Fibroblast of lung (primary cell): ENCODE measurements at regions not wholly inside any gene's neighbourhood (a gene's known extent, or its start where the extent isn't known, plus 50 kb on each side); places are given as distances from the start of the nearest gene placed in this dataset.
A peak's percentile ranks its signal among the peaks of the same experiment; 100 is the strongest.

Experiments used
- DNase-seq, 2 donors: peaks; one replicate each; pipeline versions ENCODE4 v3.0.0 to v3.0.0-alpha.2; 2010; ENCODE audit warnings: low read depth in 2 of 2
- H2AFZ ChIP-seq: 2 replicates; pipeline ENCODE4 v1.5.1; 2012; ENCODE audit warnings: low read length, control low read depth, inconsistent platforms
- H3K27ac ChIP-seq: 2 replicates; pipeline ENCODE4 v1.5.1; 2011; ENCODE audit warnings: low read length, control low read depth; ENCODE audit not compliant: insufficient read depth
- H3K27me3 ChIP-seq: 2 replicates; pipeline ENCODE4 v1.5.1; 2011; ENCODE audit warnings: mild to moderate bottlenecking, low read length; ENCODE audit not compliant: control insufficient read depth, insufficient read depth
- H3K36me3 ChIP-seq: 2 replicates; pipeline ENCODE4 v1.5.1; 2011; ENCODE audit warnings: low read length; ENCODE audit not compliant: control insufficient read depth, insufficient read depth
- H3K4me1 ChIP-seq: 2 replicates; pipeline ENCODE4 v1.5.1; 2011; ENCODE audit warnings: low read length; ENCODE audit not compliant: control insufficient read depth, insufficient read depth; ENCODE audit errors: extremely low read depth
- H3K4me2 ChIP-seq: 2 replicates; pipeline ENCODE4 v1.5.1; 2011; ENCODE audit warnings: low read length, control low read depth; ENCODE audit not compliant: insufficient read depth; ENCODE audit errors: extremely low read depth
- H3K4me3 ChIP-seq, 4 experiments: fragments of 200-600 bp in 1 of 4; sonication (generic) in 1 of 4; replicated peaks in 1 of 4; 2 replicates each; pipeline ENCODE4 v1.5.1; 2011 to 2016; ENCODE audit warnings: low read length in 4 of 4, low read depth in 3 of 4, mild to moderate bottlenecking in 3 of 4, control low read depth in 2 of 4, inconsistent platforms in 1 of 4, mixed read lengths in 1 of 4; ENCODE audit not compliant: insufficient read depth in 1 of 4; ENCODE audit errors: control extremely low read depth in 1 of 4
- H3K79me2 ChIP-seq: 2 replicates; pipeline ENCODE4 v1.5.1; 2012; ENCODE audit warnings: mild to moderate bottlenecking, low read length, inconsistent platforms; ENCODE audit not compliant: control insufficient read depth, insufficient read depth
- H3K9ac ChIP-seq: 2 replicates; pipeline ENCODE4 v1.5.1; 2011; ENCODE audit warnings: mild to moderate bottlenecking, low read length, control low read depth; ENCODE audit not compliant: insufficient read depth
- H3K9me3 ChIP-seq: 2 replicates; pipeline ENCODE4 v1.5.1; 2012; ENCODE audit warnings: low read depth, low read length; ENCODE audit not compliant: control insufficient read depth, insufficient read depth
- H4K20me1 ChIP-seq: 2 replicates; pipeline ENCODE4 v1.5.1; 2011; ENCODE audit warnings: low read length; ENCODE audit not compliant: control insufficient read depth, insufficient read depth; ENCODE audit errors: extremely low read depth
- EZH2 ChIP-seq: IDR thresholded peaks from 2 replicates; pipeline ENCODE4 v1.5.1; 2012; ENCODE audit warnings: low read length, control low read depth, mild to moderate bottlenecking; ENCODE audit errors: missing control alignments
- TF ChIP-seq, protein P1 (sequence below), 2 donors: IDR thresholded peaks in 1 of 2; conservative IDR thresholded peaks in 1 of 2; 1 replicate in 1 of 2; 2 replicates in 1 of 2; pipeline ENCODE4 v1.5.1; 2011 to 2012; ENCODE audit warnings: low read length in 2 of 2, control low read depth in 1 of 2, inconsistent platforms in 1 of 2, low read depth in 1 of 2, mild to moderate bottlenecking in 1 of 2

DNA sequence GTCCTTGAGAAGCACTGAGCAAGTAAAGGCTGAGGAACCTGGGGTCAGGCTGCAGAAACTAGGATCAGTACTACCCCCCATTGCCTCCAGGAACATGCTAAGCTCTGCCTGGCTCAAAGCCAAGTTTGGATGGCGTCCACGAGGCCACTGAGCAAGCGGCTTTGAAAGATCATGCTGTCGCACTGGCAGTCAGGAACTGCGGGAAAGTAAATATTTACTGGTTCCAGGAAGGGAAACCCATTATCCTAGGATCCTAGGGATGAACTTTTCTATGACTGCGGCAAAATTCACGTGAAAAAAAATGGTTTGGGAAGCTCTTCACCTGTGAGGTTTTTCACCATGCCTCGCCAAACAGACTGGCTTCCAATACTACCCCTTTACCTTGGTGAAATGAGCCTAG, 75.3 kb upstream of the PJA2 start:
- TF ChIP-seq EZH2 = no peak
- TF ChIP-seq, protein P1, sequence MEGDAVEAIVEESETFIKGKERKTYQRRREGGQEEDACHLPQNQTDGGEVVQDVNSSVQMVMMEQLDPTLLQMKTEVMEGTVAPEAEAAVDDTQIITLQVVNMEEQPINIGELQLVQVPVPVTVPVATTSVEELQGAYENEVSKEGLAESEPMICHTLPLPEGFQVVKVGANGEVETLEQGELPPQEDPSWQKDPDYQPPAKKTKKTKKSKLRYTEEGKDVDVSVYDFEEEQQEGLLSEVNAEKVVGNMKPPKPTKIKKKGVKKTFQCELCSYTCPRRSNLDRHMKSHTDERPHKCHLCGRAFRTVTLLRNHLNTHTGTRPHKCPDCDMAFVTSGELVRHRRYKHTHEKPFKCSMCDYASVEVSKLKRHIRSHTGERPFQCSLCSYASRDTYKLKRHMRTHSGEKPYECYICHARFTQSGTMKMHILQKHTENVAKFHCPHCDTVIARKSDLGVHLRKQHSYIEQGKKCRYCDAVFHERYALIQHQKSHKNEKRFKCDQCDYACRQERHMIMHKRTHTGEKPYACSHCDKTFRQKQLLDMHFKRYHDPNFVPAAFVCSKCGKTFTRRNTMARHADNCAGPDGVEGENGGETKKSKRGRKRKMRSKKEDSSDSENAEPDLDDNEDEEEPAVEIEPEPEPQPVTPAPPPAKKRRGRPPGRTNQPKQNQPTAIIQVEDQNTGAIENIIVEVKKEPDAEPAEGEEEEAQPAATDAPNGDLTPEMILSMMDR (conservative IDR thresholded peaks at IDR 0.05 in 1 of 2, IDR thresholded peaks at IDR 0.05 in 1 of 2; ENCODE audit: low read depth in 1 of 2, low read length in 2 of 2) = no peak
- Histone ChIP-seq H3K79me2 (no peaks in the 10 kb centered on the region), H3K36me3 (no peaks in the 10 kb centered on the region), H3K9ac (no peak overlapping the region), H3K27ac (no peak overlapping the region), H3K4me1 (peaks cover 2% of the 10 kb centered on the region), H2AFZ (no peak overlapping the region), H3K4me3 (no peak overlapping the region), H3K4me2 (no peak overlapping the region), H3K9me3 (no peaks in the 10 kb centered on the region), H3K27me3 (no peaks in the 10 kb centered on the region), H4K20me1 (no peaks in the 10 kb centered on the region)
- peak; percentile 9 to 66 for DNase-seq

DNA sequence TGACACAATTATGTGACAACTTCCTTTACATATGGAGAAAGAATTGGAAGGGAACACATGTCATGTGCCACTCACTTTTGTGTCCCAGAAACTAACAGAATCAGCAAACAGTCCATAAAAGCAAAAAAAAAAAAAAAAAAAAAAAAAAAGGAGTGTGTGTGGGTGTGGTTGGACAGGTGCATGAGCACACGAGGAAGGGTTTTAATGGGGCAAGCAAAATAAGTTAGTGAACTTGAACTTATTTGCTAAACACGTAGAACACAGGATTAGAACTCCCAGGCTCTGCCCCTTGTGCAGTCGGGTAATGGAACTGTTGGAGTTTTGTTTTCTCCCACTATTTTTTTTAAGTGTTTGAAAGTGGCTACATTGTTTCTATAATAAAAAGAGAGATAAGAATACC, 74.8 kb upstream of the PJA2 start:
- no peak overlapping the region for H3K4me3 ChIP-seq
- no peaks in the 10 kb centered on the region for H3K27me3 ChIP-seq

DNA sequence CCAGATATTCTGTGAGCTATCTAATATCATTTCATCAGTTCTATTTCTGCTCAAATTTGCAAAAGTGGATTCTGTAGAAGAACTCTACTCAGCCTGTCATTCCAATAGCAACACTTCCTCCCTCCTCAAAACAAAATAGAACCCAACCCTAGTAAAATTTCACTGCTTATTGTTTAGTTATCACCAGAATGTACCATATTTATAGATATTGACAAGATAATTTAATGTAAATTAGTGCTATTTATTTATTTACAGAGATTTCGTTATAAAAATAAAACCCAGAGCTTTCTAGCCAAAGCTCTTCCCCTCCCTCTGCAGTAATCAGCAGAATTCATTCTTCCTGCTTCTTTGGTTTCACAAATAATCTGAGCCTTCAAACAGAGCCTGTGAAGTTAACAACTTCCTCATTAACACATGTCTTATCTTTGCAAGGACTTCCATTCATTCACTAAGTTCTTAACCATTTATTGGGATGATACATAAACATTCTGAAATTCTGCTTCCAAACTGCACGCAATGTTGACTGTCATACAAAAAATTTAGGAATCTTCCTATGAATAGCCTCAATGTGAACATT, 73.7 kb upstream of the PJA2 start:
- no peak overlapping the region for H3K27ac ChIP-seq
- H3K4me1 ChIP-seq = peaks cover 2% of the 10 kb centered on the region
- TF ChIP-seq, protein P1 (conservative IDR thresholded peaks at IDR 0.05 in 1 of 2, IDR thresholded peaks at IDR 0.05 in 1 of 2; ENCODE audit: low read depth in 1 of 2, low read length in 2 of 2) = no peak
- no peak for TF ChIP-seq EZH2
- no peaks in the 10 kb centered on the region for H4K20me1 ChIP-seq
- DNase-seq = no peak
- no peaks in the 10 kb centered on the region for H3K27me3 ChIP-seq
- no peaks in the 10 kb centered on the region for H3K9me3 ChIP-seq
- no peak overlapping the region for H3K9ac ChIP-seq
- no peak overlapping the region for H3K4me2 ChIP-seq
- H3K36me3 ChIP-seq = no peaks in the 10 kb centered on the region
- H2AFZ ChIP-seq = no peak overlapping the region
- H3K79me2 ChIP-seq = no peaks in the 10 kb centered on the region
- no peak overlapping the region for H3K4me3 ChIP-seq

More for the DNA sequence above, 74.8 kb upstream of the PJA2 start:
- Histone ChIP-seq H3K4me1 (peaks cover 2% of the 10 kb centered on the region), H3K9ac (no peak overlapping the region), H3K4me2 (no peak overlapping the region), H3K79me2 (no peaks in the 10 kb centered on the region), H3K27ac (no peak overlapping the region), H3K9me3 (no peaks in the 10 kb centered on the region), H4K20me1 (no peaks in the 10 kb centered on the region), H2AFZ (no peak overlapping the region), H3K36me3 (no peaks in the 10 kb centered on the region)
- DNase-seq = no peak
- no peak for TF ChIP-seq EZH2
- TF ChIP-seq, protein P1 (conservative IDR thresholded peaks at IDR 0.05 in 1 of 2, IDR thresholded peaks at IDR 0.05 in 1 of 2; ENCODE audit: low read depth in 1 of 2, low read length in 2 of 2) = no peak
